ENCODE measurements at regions not wholly inside any gene's neighbourhood (a gene's known extent, or its start where the extent isn't known, plus 50 kb on each side); places are given as distances from the start of the nearest gene placed in this dataset.

GRCh38 chr1:177341773-177342172 lies 171.0 kb downstream of the BRINP2 start:
- TF ChIP-seq TAF1 (IDR thresholded peaks at IDR 0.05; ENCODE audit: borderline replicate concordance, low read depth, low read length), result no peak
- no peak for TF ChIP-seq POLR2AphosphoS5 (IDR thresholded peaks at IDR 0.05; ENCODE audit: low read depth, low read length)
- TF ChIP-seq POLR2A (IDR thresholded peaks at IDR 0.05; ENCODE audit: low read depth, low read length), result no peak
- FAIRE-seq (no peak), DNase-seq (ENCODE audit: insufficient read length) (no peak)

GRCh38 chr1:177340601-177341067 lies 169.9 kb downstream of the BRINP2 start:
- TF ChIP-seq POLR2A (IDR thresholded peaks at IDR 0.05; ENCODE audit: low read depth, low read length), result no peak
- no peak for TF ChIP-seq TAF1 (IDR thresholded peaks at IDR 0.05; ENCODE audit: borderline replicate concordance, low read depth, low read length)
- no peak for TF ChIP-seq POLR2AphosphoS5 (IDR thresholded peaks at IDR 0.05; ENCODE audit: low read depth, low read length)
- FAIRE-seq, result no peak
- no peak for DNase-seq (ENCODE audit: insufficient read length)

DNA sequence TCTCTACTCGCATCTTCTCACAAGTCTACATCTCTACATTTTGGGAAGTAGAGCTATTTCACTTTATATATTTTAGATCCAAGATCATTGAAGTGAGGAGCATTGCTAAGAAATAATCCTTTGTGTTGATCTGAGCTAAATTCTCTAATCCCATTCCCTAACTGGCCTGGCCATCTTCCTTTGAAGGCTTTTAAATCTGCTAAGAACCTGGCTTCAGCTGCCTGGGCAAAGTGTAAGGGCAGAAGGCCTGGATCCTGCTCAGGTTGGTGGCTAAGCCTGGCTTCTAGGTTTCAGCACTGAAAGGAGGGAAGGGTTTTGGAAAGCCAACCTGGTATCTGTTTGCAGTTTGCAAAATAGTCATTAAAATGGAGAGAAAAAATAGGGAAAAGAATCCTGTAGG lies 167.6 kb downstream of the BRINP2 start:
- FAIRE-seq (no peak), DNase-seq (ENCODE audit: insufficient read length) (no peak)
- no peak for TF ChIP-seq TAF1 (IDR thresholded peaks at IDR 0.05; ENCODE audit: borderline replicate concordance, low read depth, low read length)
- no peak for TF ChIP-seq POLR2AphosphoS5 (IDR thresholded peaks at IDR 0.05; ENCODE audit: low read depth, low read length)
- TF ChIP-seq POLR2A (IDR thresholded peaks at IDR 0.05; ENCODE audit: low read depth, low read length), result no peak

- FAIRE-seq, result no peak
- DNase-seq (ENCODE audit: insufficient read length), result no peak
- TF ChIP-seq TAF1 (IDR thresholded peaks at IDR 0.05; ENCODE audit: borderline replicate concordance, low read depth, low read length) (no peak), POLR2A (IDR thresholded peaks at IDR 0.05; ENCODE audit: low read depth, low read length) (no peak), POLR2AphosphoS5 (IDR thresholded peaks at IDR 0.05; ENCODE audit: low read depth, low read length) (no peak)
These were observed 164.1 kb downstream of the BRINP2 start for GRCh38 chr1:177334903-177335302.

DNA sequence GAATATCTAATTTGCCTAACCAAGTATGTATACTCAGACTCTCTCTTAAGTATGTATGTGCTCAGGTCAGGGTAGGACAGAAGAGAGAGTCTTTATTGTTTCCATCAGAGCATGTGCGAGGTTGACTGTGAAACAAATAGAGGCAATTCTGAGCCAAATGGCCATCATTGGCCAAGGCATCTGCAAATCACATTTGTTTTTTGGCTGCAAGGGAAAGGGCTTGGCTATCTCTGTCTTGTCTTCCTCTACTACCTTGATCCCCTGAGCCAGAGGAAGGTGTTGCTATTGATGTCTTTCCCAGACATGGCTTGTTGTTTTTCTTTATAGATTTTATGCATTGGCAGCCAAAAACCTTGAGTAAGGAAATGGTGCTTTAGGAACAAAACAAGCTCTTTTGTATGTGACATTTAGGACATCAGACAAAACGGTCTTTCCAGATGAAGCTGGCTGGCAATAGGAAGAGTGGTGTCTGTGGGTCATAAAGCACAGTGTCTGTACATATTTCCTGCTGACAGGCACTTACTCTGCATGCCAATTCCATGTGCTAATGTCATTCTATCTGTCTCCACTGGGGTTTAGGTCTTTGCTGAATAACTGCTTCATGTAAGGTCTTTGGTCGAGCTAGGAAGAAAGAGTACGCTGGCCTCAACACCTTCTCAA lies 163.3 kb downstream of the BRINP2 start:
- DNase-seq (ENCODE audit: insufficient read length) (no peak), FAIRE-seq (no peak)
- no peak for TF ChIP-seq POLR2AphosphoS5 (IDR thresholded peaks at IDR 0.05; ENCODE audit: low read depth, low read length)
- TF ChIP-seq TAF1 (IDR thresholded peaks at IDR 0.05; ENCODE audit: borderline replicate concordance, low read depth, low read length), result no peak
- TF ChIP-seq POLR2A (IDR thresholded peaks at IDR 0.05; ENCODE audit: low read depth, low read length), result no peak

All from GM12892 (cell line).